Ovary (tissue), 3 donors: ENCODE measurements at regions not wholly inside any gene's neighbourhood (a gene's known extent, or its start where the extent isn't known, plus 50 kb on each side); places are given as distances from the start of the nearest gene placed in this dataset.

Source experiments
- CTCF ChIP-seq, 3 donors: fragments of 450-650 bp in 2 of 3; fragments of 200-600 bp in 1 of 3; IDR thresholded peaks; one replicate each; pipeline versions ENCODE4 v1.5.1 to v1.8.0; 2016 to 2022; ENCODE audit warnings: antibody characterized with exemption in 3 of 3, mild to moderate bottlenecking in 1 of 3
- EP300 ChIP-seq: sonication (generic); formaldehyde crosslinking; IDR thresholded peaks from one replicate; pipeline ENCODE4 v1.6.1; 2017; ENCODE audit warnings: antibody characterized with exemption
- POLR2A ChIP-seq: fragments of 450-650 bp; IDR thresholded peaks from one replicate; pipeline ENCODE4 v1.6.1; 2017; ENCODE audit warnings: antibody characterized with exemption, mild to moderate bottlenecking, moderate library complexity
- donor health status: DM: no; HTN: no; CAD: no.

GRCh38 chr6:47392251-47392650 is 82.5 kb upstream of the TNFRSF21 start:
- no peak for TF ChIP-seq CTCF (IDR thresholded peaks at IDR 0.05)
- no peak for TF ChIP-seq EP300
- no peak for TF ChIP-seq POLR2A
